Keratinocyte (primary cell): ENCODE measurements at regions not wholly inside any gene's neighbourhood (a gene's known extent, or its start where the extent isn't known, plus 50 kb on each side); places are given as distances from the start of the nearest gene placed in this dataset.

Experiments used
- DNase-seq: peaks from one replicate; pipeline ENCODE4 v3.0.0-alpha.2; 2011; ENCODE audit warnings: low read depth, missing footprints, low spot score
- FAIRE-seq: peaks from 2 replicates; lab custom pipeline; 2011; peaks lifted over from hg19 to GRCh38; lab: Jason Lieb, UNC
- H2AFZ ChIP-seq: 2 replicates; pipeline ENCODE4 v1.6.0; 2012; ENCODE audit warnings: low read length, control low read depth, inconsistent platforms; ENCODE audit not compliant: control insufficient read depth
- H3K27ac ChIP-seq: 2 replicates; pipeline ENCODE4 v1.5.1; 2011; ENCODE audit warnings: low read length; ENCODE audit not compliant: control insufficient read depth, insufficient read depth
- H3K27me3 ChIP-seq: 3 replicates; pipeline ENCODE4 v1.6.0; 2011; ENCODE audit warnings: low read length; ENCODE audit not compliant: control insufficient read depth, insufficient read depth; ENCODE audit errors: extremely low read depth
- H3K36me3 ChIP-seq, 2 experiments: 2 replicates in 1 of 2; 3 replicates in 1 of 2; pipeline ENCODE4 v1.5.1; 2011; ENCODE audit warnings: low read length in 2 of 2, mild to moderate bottlenecking in 1 of 2; ENCODE audit not compliant: control insufficient read depth in 2 of 2, insufficient read depth in 2 of 2; ENCODE audit errors: extremely low read depth in 1 of 2
- H3K4me1 ChIP-seq: 3 replicates; pipeline ENCODE4 v1.5.1; 2011; ENCODE audit warnings: low read length; ENCODE audit not compliant: control insufficient read depth, insufficient read depth; ENCODE audit errors: extremely low read depth
- H3K4me2 ChIP-seq: 3 replicates; pipeline ENCODE4 v1.6.0; 2011; ENCODE audit warnings: low read depth, low read length; ENCODE audit not compliant: control insufficient read depth, insufficient read depth; ENCODE audit errors: extremely low read depth
- H3K4me3 ChIP-seq, 3 experiments: fragments of 200-600 bp in 1 of 3; sonication (generic) in 1 of 3; 2 replicates in 2 of 3; 3 replicates in 1 of 3; pipeline ENCODE4 v1.5.1; 2011 to 2016; ENCODE audit warnings: low read length in 3 of 3, mild to moderate bottlenecking in 3 of 3, control low read depth in 2 of 3, inconsistent platforms in 1 of 3, low read depth in 1 of 3, mixed read lengths in 1 of 3, mixed run types in 1 of 3, moderate library complexity in 1 of 3; ENCODE audit not compliant: control insufficient read depth in 2 of 3, insufficient read depth in 2 of 3; ENCODE audit errors: extremely low read depth in 1 of 3
- H3K79me2 ChIP-seq: 2 replicates; pipeline ENCODE4 v1.6.0; 2012; ENCODE audit warnings: low read length; ENCODE audit not compliant: control insufficient read depth, insufficient read depth
- H3K9ac ChIP-seq: 3 replicates; pipeline ENCODE4 v1.6.0; 2011; ENCODE audit warnings: low read length; ENCODE audit not compliant: control insufficient read depth, insufficient read depth; ENCODE audit errors: extremely low read depth
- H3K9me1 ChIP-seq: 3 replicates; pipeline ENCODE4 v1.6.0; 2011; ENCODE audit warnings: low read length; ENCODE audit not compliant: control insufficient read depth, insufficient read depth; ENCODE audit errors: extremely low read depth
- H3K9me3 ChIP-seq: 2 replicates; pipeline ENCODE4 v1.5.1; 2012; ENCODE audit warnings: low read depth, low read length; ENCODE audit not compliant: control insufficient read depth
- H4K20me1 ChIP-seq: 3 replicates; pipeline ENCODE4 v1.6.0; 2011; ENCODE audit warnings: low read length; ENCODE audit not compliant: control insufficient read depth, insufficient read depth; ENCODE audit errors: extremely low read depth
- CTCF ChIP-seq, 3 experiments: IDR thresholded peaks in 1 of 3; conservative IDR thresholded peaks in 1 of 3; optimal IDR thresholded peaks in 1 of 3; 2 replicates in 2 of 3; 3 replicates in 1 of 3; pipeline versions ENCODE3 to v1.5.1; 2011; ENCODE audit warnings: low read length in 3 of 3, mild to moderate bottlenecking in 3 of 3, moderate library complexity in 2 of 3, control low read depth in 1 of 3, inconsistent platforms in 1 of 3; ENCODE audit not compliant: insufficient read depth in 2 of 3; ENCODE audit errors: extremely low read depth in 1 of 3
- EZH2 ChIP-seq: IDR thresholded peaks from one replicate; pipeline ENCODE4 v1.6.1; 2012; ENCODE audit warnings: inconsistent platforms, mild to moderate bottlenecking, low read length, moderate library complexity
- dilution Hi-C: fragments of 300-500 bp; cut with MboI; formaldehyde crosslinking; loops from one replicate; pipeline ENCODE4 v1.7.0; 2020; ENCODE audit warnings: low sequenced_read_pairs; ENCODE audit not compliant: extremely low pct_ligation_motif_present

GRCh38 chr5:121171834-121172233, 679.8 kb upstream of the FTMT start:
- dilution Hi-C loops = no loop called here
- Histone ChIP-seq H4K20me1 (no peaks in the 10 kb centered on the region), H3K9ac (no peak overlapping the region), H3K9me1 (no peaks in the 10 kb centered on the region), H3K4me1 (no peaks in the 10 kb centered on the region), H3K9me3 (no peaks in the 10 kb centered on the region), H3K27ac (no peak overlapping the region), H2AFZ (no peak overlapping the region), H3K4me2 (no peak overlapping the region), H3K4me3 (no peak overlapping the region), H3K27me3 (no peaks in the 10 kb centered on the region), H3K36me3 (no peaks in the 10 kb centered on the region), H3K79me2 (no peaks in the 10 kb centered on the region)
- no peak for DNase-seq
- TF ChIP-seq EZH2 (no peak), CTCF (optimal IDR thresholded peaks at IDR 0.05 in 1 of 3, IDR thresholded peaks at IDR 0.05 in 1 of 3, conservative IDR thresholded peaks at IDR 0.05 in 1 of 3; ENCODE audit: extremely low read depth in 1 of 3, insufficient read depth in 2 of 3, low read length in 3 of 3) (no peak)
- FAIRE-seq = no peak

- H4K20me1 ChIP-seq = no peaks in the 10 kb centered on the region
- H3K4me1 ChIP-seq = no peaks in the 10 kb centered on the region
- no peaks in the 10 kb centered on the region for H3K36me3 ChIP-seq
- no peak for DNase-seq
- TF ChIP-seq EZH2 (no peak), CTCF (optimal IDR thresholded peaks at IDR 0.05 in 1 of 3, IDR thresholded peaks at IDR 0.05 in 1 of 3, conservative IDR thresholded peaks at IDR 0.05 in 1 of 3; ENCODE audit: extremely low read depth in 1 of 3, insufficient read depth in 2 of 3, low read length in 3 of 3) (no peak)
- FAIRE-seq = no peak
- no peak overlapping the region for H3K4me2 ChIP-seq
- H3K9ac ChIP-seq = no peak overlapping the region
- no peak overlapping the region for H3K4me3 ChIP-seq
- no peaks in the 10 kb centered on the region for H3K79me2 ChIP-seq
- no peaks in the 10 kb centered on the region for H3K9me1 ChIP-seq
- no peaks in the 10 kb centered on the region for H3K9me3 ChIP-seq
- no peak overlapping the region for H3K27ac ChIP-seq
- dilution Hi-C loops = no loop called here
- no peaks in the 10 kb centered on the region for H3K27me3 ChIP-seq
- H2AFZ ChIP-seq = no peak overlapping the region
Observed at GRCh38 chr5:121174351-121174750, 677.3 kb upstream of the FTMT start.
